ENCODE measurements at regions not wholly inside any gene's neighbourhood (a gene's known extent, or its start where the extent isn't known, plus 50 kb on each side); places are given as distances from the start of the nearest gene placed in this dataset.

- TF ChIP-seq CTCF (IDR thresholded peaks at IDR 0.05; ENCODE audit: insufficient read depth, low read depth, low read length) (no peak), EZH2 (IDR thresholded peaks at IDR 0.05; ENCODE audit: insufficient read depth, low read length) (no peak)
These were observed 554.1 kb downstream of the DACH1 start for GRCh38 chr13:71312923-71313322.

Measured in astrocyte (in vitro differentiated cells and primary cell).